ENCODE measurements at regions not wholly inside any gene's neighbourhood (a gene's known extent, or its start where the extent isn't known, plus 50 kb on each side); places are given as distances from the start of the nearest gene placed in this dataset.

DNA sequence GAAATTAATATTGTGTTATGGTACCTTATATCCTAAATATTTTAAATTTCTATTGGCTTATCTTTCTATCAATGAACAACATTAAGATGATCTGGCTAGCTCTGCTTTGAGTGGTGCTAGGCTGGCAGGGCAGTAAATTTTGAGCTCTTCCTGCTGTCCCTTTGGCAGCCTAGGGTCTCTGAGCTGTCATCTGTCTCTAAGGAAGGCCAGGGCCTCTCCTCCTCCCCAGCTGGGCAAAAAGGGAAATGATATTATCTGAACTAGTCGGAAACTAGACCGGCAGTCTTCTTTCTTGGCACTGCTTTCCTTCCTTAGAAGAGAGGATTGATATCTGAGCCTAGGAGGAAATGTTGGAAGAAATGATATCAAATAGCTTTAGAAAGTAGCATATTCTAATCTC is 176.7 kb upstream of the BTBD3 start:
- ChIA-PET CTCF (ENCODE audit: unreplicated experiment) (no interaction called here), POLR2A (no interaction called here)
- H4K20me1 ChIP-seq (ENCODE audit: insufficient read depth, low read length): no peaks in the 10 kb centered on the region
- no peaks in the 10 kb centered on the region for H3K9me3 ChIP-seq (ENCODE audit: low read length)
- BruUV-seq (replicated peaks): no TSS peak
- intact Hi-C loops (cut with micrococcal nuclease; ENCODE audit: unreplicated experiment): no loop called here
- no peaks in the 10 kb centered on the region for H3K79me2 ChIP-seq (ENCODE audit: insufficient read depth, low read depth, low read length)
- TF ChIP-seq, protein P1, sequence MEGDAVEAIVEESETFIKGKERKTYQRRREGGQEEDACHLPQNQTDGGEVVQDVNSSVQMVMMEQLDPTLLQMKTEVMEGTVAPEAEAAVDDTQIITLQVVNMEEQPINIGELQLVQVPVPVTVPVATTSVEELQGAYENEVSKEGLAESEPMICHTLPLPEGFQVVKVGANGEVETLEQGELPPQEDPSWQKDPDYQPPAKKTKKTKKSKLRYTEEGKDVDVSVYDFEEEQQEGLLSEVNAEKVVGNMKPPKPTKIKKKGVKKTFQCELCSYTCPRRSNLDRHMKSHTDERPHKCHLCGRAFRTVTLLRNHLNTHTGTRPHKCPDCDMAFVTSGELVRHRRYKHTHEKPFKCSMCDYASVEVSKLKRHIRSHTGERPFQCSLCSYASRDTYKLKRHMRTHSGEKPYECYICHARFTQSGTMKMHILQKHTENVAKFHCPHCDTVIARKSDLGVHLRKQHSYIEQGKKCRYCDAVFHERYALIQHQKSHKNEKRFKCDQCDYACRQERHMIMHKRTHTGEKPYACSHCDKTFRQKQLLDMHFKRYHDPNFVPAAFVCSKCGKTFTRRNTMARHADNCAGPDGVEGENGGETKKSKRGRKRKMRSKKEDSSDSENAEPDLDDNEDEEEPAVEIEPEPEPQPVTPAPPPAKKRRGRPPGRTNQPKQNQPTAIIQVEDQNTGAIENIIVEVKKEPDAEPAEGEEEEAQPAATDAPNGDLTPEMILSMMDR (conservative IDR thresholded peaks at IDR 0.05; ENCODE audit: low read length): no peak
- TF ChIP-seq EZH2phosphoT487 (IDR thresholded peaks at IDR 0.05; ENCODE audit: borderline replicate concordance, low read depth, low read length): no peak
- 0 out of 2 replicates have a peak, but pooled peaks cover 3% of the 10 kb centered on the region for H3K9me2 ChIP-seq (ENCODE audit: insufficient read depth, low read length)
- no peaks in the 10 kb centered on the region for H3K4me1 ChIP-seq (ENCODE audit: insufficient read depth, low read length, poor library complexity, severe bottlenecking)
- no peak for DNase-seq (ENCODE audit: low spot score)
- no peak overlapping the region for H3K4me3 ChIP-seq (ENCODE audit: low read depth, low read length, poor library complexity, severe bottlenecking)
- no peak overlapping the region for H2AFZ ChIP-seq (ENCODE audit: low read length)
- H3K36me3 ChIP-seq (ENCODE audit: insufficient read depth, low read length): no peaks in the 10 kb centered on the region
- H3K4me2 ChIP-seq (ENCODE audit: low read length): no peak overlapping the region
- no peak overlapping the region for H3K27ac ChIP-seq (ENCODE audit: low read depth, low read length, poor library complexity, severe bottlenecking)

DNA sequence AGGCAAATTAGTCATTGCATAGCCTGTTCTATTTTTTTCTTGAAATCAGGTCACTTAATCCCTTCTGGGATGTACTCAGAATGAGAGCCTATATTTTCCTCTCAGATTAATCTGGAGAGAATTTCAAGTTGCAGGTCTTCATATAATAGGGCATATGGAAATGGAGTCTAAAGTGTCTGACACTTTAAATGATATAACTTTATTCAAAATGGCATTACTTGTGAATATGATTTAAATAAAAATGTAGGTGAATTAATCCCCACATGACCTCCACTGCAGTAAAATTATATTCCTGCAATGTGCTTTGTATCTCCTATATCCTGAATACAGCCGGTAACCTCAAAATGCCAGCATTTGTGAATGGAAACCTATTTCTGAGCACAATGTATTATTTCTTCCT is 172.5 kb upstream of the BTBD3 start:
- TF ChIP-seq, protein P1 (conservative IDR thresholded peaks at IDR 0.05; ENCODE audit: low read length): no peak
- no peak for TF ChIP-seq EZH2phosphoT487 (IDR thresholded peaks at IDR 0.05; ENCODE audit: borderline replicate concordance, low read depth, low read length)
- Histone ChIP-seq H3K36me3 (ENCODE audit: insufficient read depth, low read length) (no peaks in the 10 kb centered on the region), H3K9me2 (ENCODE audit: insufficient read depth, low read length) (no peaks in the 10 kb centered on the region), H3K4me2 (ENCODE audit: low read length) (no peak overlapping the region), H4K20me1 (ENCODE audit: insufficient read depth, low read length) (no peaks in the 10 kb centered on the region), H3K9me3 (ENCODE audit: low read length) (no peaks in the 10 kb centered on the region), H3K4me3 (ENCODE audit: low read depth, low read length, poor library complexity, severe bottlenecking) (no peak overlapping the region), H3K27ac (ENCODE audit: low read depth, low read length, poor library complexity, severe bottlenecking) (no peak overlapping the region), H3K4me1 (ENCODE audit: insufficient read depth, low read length, poor library complexity, severe bottlenecking) (no peaks in the 10 kb centered on the region), H2AFZ (ENCODE audit: low read length) (no peak overlapping the region), H3K79me2 (ENCODE audit: insufficient read depth, low read depth, low read length) (no peaks in the 10 kb centered on the region)
- ChIA-PET POLR2A (no interaction called here), CTCF (ENCODE audit: unreplicated experiment) (no interaction called here)
- no TSS peak for BruUV-seq (replicated peaks)
- DNase-seq (ENCODE audit: low spot score): no peak
- intact Hi-C loops (cut with micrococcal nuclease; ENCODE audit: unreplicated experiment): no loop called here

DNA sequence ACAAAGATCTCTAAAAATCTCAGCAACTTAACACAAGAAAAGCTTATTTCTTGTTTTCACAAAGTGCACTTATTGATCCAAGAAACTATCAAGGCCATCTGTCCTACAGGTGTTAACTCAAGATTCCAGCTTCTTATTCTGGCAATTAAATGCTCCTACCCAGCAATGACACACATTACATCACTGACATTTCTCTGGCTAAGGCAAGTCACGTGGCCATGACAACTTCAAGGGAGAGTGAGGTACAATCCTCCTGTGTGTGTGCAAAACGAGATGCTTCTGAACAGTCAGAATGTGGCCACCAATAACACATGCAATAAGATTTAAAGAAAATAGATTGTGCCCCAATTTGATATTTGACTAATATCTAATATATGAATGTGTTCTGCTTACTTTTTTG is 169.3 kb upstream of the BTBD3 start:
- H4K20me1 ChIP-seq (ENCODE audit: insufficient read depth, low read length): no peaks in the 10 kb centered on the region
- H3K4me1 ChIP-seq (ENCODE audit: insufficient read depth, low read length, poor library complexity, severe bottlenecking): no peaks in the 10 kb centered on the region

More for the DNA sequence above, 169.3 kb upstream of the BTBD3 start:
- Histone ChIP-seq H3K27ac (ENCODE audit: low read depth, low read length, poor library complexity, severe bottlenecking) (no peak overlapping the region), H2AFZ (ENCODE audit: low read length) (no peak overlapping the region), H3K4me3 (ENCODE audit: low read depth, low read length, poor library complexity, severe bottlenecking) (no peak overlapping the region), H3K9me2 (ENCODE audit: insufficient read depth, low read length) (no peaks in the 10 kb centered on the region), H3K36me3 (ENCODE audit: insufficient read depth, low read length) (no peaks in the 10 kb centered on the region), H3K4me2 (ENCODE audit: low read length) (no peak overlapping the region), H3K9me3 (ENCODE audit: low read length) (no peaks in the 10 kb centered on the region), H3K79me2 (ENCODE audit: insufficient read depth, low read depth, low read length) (no peaks in the 10 kb centered on the region)
- TF ChIP-seq, protein P1 (conservative IDR thresholded peaks at IDR 0.05; ENCODE audit: low read length): no peak
- no peak for TF ChIP-seq EZH2phosphoT487 (IDR thresholded peaks at IDR 0.05; ENCODE audit: borderline replicate concordance, low read depth, low read length)
- DNase-seq (ENCODE audit: low spot score): no peak
- BruUV-seq (replicated peaks): no TSS peak
- ChIA-PET POLR2A (interaction anchor here (0.6 to 1.6 kb wide), 5 partner anchors 10 to 352 kb away, joined by 3 to 4 read pairs (median 4); no protein-coding TSS in a partner anchor), CTCF (ENCODE audit: unreplicated experiment) (no interaction called here)
- intact Hi-C loops (cut with micrococcal nuclease; ENCODE audit: unreplicated experiment): no loop called here
